Neural progenitor cell (in vitro differentiated cells): ENCODE measurements at regions not wholly inside any gene's neighbourhood (a gene's known extent, or its start where the extent isn't known, plus 50 kb on each side); places are given as distances from the start of the nearest gene placed in this dataset.

ENCODE experiments used
- DNase-seq: peaks from one replicate; pipeline ENCODE4 v3.0.0-alpha.2; 2016; ENCODE audit warnings: low spot score
- H2AFZ ChIP-seq: fragments of 200-600 bp; sonication (generic); replicated peaks from 2 replicates; pipeline ENCODE4 v1.6.1; 2016; ENCODE audit warnings: antibody characterized with exemption
- H3F3A ChIP-seq: fragments of 200-600 bp; sonication (generic); 2 replicates; pipeline ENCODE4 v1.6.1; 2016; ENCODE audit warnings: antibody characterized with exemption, low read depth
- H3K27ac ChIP-seq: fragments of 200-600 bp; sonication (generic); 2 replicates; pipeline ENCODE4 v1.5.1; 2016; ENCODE audit warnings: mild to moderate bottlenecking
- H3K27me3 ChIP-seq: fragments of 200-600 bp; sonication (generic); 2 replicates; pipeline ENCODE4 v1.6.1; 2016; ENCODE audit warnings: mild to moderate bottlenecking, moderate library complexity
- H3K36me3 ChIP-seq: fragments of 200-600 bp; sonication (generic); 2 replicates; pipeline ENCODE4 v1.5.1; 2016
- H3K4me1 ChIP-seq: fragments of 200-600 bp; sonication (generic); 2 replicates; pipeline ENCODE4 v1.6.1; 2016; ENCODE audit warnings: mixed run types
- H3K4me2 ChIP-seq: fragments of 200-600 bp; sonication (generic); 2 replicates; pipeline ENCODE4 v1.6.1; 2016
- H3K4me3 ChIP-seq: fragments of 200-600 bp; sonication (generic); 2 replicates; pipeline ENCODE4 v1.5.1; 2016
- H3K79me2 ChIP-seq: fragments of 200-600 bp; sonication (generic); 2 replicates; pipeline ENCODE4 v1.6.1; 2016; ENCODE audit warnings: low read depth
- H3K9ac ChIP-seq: fragments of 200-600 bp; sonication (generic); 2 replicates; pipeline ENCODE4 v1.6.1; 2016
- H3K9me3 ChIP-seq: fragments of 200-600 bp; sonication (generic); 2 replicates; pipeline ENCODE4 v1.5.1; 2016; ENCODE audit warnings: low read depth
- H4K20me1 ChIP-seq: fragments of 200-600 bp; sonication (generic); 2 replicates; pipeline ENCODE4 v1.6.1; 2016; ENCODE audit warnings: low read depth
- H3K27ac Mint-ChIP-seq: 3 replicates; pipeline ENCODE4 v1.8.0; 2021; ENCODE audit warnings: mixed read lengths
- H3K27me3 Mint-ChIP-seq: 2 replicates; pipeline ENCODE4 v1.8.0; 2022; ENCODE audit warnings: low read depth, mild to moderate bottlenecking, inconsistent platforms, moderate library complexity, mixed read lengths; ENCODE audit not compliant: insufficient read depth
- H3K36me3 Mint-ChIP-seq: 3 replicates; pipeline ENCODE4 v1.8.0; 2021; ENCODE audit warnings: mixed read lengths
- H3K4me1 Mint-ChIP-seq: 3 replicates; pipeline ENCODE4 v1.8.0; 2021; ENCODE audit warnings: mixed read lengths
- H3K4me3 Mint-ChIP-seq: 3 replicates; pipeline ENCODE4 v1.8.0; 2021; ENCODE audit warnings: mild to moderate bottlenecking, moderate library complexity, mixed read lengths
- H3K9me3 Mint-ChIP-seq: 3 replicates; pipeline ENCODE4 v1.8.0; 2020; ENCODE audit warnings: mixed read lengths
- EZH2 ChIP-seq: fragments of 200-600 bp; sonication (generic); IDR thresholded peaks from 2 replicates; pipeline ENCODE4 v1.6.1; 2017; ENCODE audit warnings: antibody characterized with exemption, mild to moderate bottlenecking, moderate library complexity
- EZH2phosphoT487 ChIP-seq: fragments of 200-600 bp; sonication (generic); IDR thresholded peaks from 2 replicates; pipeline ENCODE4 v1.6.1; 2017; ENCODE audit warnings: antibody characterized with exemption
- TF ChIP-seq, protein P1 (sequence below): fragments of 200-600 bp; sonication (generic); IDR thresholded peaks from 2 replicates; pipeline ENCODE4 v1.5.1; 2017; ENCODE audit warnings: antibody characterized with exemption, mild to moderate bottlenecking

DNA sequence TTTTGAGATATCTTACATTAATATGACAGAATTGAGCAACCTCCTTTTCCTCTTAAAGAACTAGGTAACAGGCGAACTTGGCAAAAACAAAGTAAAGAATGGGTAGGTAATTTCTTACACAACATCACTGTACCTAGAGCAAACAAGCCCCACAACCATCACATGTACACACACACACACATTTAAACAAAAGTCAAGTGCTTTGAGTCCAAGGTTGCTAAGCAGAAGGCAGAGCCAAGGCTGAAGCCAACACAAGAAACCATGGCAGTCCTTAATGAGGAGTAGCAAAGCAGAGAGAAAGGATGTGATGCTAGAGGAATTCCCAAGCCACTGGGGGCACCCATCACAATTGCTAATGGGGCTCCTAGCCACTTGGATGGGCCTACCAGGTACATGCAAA, 164.1 kb downstream of the PAX3 start:
- no peaks in the 10 kb centered on the region for H3K79me2 ChIP-seq
- no peak for TF ChIP-seq EZH2
- TF ChIP-seq, protein P1, sequence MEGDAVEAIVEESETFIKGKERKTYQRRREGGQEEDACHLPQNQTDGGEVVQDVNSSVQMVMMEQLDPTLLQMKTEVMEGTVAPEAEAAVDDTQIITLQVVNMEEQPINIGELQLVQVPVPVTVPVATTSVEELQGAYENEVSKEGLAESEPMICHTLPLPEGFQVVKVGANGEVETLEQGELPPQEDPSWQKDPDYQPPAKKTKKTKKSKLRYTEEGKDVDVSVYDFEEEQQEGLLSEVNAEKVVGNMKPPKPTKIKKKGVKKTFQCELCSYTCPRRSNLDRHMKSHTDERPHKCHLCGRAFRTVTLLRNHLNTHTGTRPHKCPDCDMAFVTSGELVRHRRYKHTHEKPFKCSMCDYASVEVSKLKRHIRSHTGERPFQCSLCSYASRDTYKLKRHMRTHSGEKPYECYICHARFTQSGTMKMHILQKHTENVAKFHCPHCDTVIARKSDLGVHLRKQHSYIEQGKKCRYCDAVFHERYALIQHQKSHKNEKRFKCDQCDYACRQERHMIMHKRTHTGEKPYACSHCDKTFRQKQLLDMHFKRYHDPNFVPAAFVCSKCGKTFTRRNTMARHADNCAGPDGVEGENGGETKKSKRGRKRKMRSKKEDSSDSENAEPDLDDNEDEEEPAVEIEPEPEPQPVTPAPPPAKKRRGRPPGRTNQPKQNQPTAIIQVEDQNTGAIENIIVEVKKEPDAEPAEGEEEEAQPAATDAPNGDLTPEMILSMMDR: no peak
- TF ChIP-seq EZH2phosphoT487: no peak
- no peaks in the 10 kb centered on the region for H3F3A ChIP-seq
- Mint-ChIP-seq H3K27ac (no peak overlapping the region), H3K36me3 (no peaks in the 10 kb centered on the region), H3K4me3 (no peak overlapping the region), H3K27me3 (peaks cover 2% of the 10 kb centered on the region), H3K4me1 (no peaks in the 10 kb centered on the region), H3K9me3 (peaks cover 19% of the 10 kb centered on the region)
- no peak overlapping the region for H3K4me2 ChIP-seq
- no peak overlapping the region for H3K27ac ChIP-seq
- peaks cover 7% of the 10 kb centered on the region for H3K4me1 ChIP-seq
- no peaks in the 10 kb centered on the region for H3K27me3 ChIP-seq
- no peak overlapping the region for H3K4me3 ChIP-seq
- H4K20me1 ChIP-seq: no peaks in the 10 kb centered on the region
- H3K36me3 ChIP-seq: no peaks in the 10 kb centered on the region
- no peaks in the 10 kb centered on the region for H3K9me3 ChIP-seq
- no peak for DNase-seq
- H3K9ac ChIP-seq: no peak overlapping the region
- no peak overlapping the region for H2AFZ ChIP-seq

DNA sequence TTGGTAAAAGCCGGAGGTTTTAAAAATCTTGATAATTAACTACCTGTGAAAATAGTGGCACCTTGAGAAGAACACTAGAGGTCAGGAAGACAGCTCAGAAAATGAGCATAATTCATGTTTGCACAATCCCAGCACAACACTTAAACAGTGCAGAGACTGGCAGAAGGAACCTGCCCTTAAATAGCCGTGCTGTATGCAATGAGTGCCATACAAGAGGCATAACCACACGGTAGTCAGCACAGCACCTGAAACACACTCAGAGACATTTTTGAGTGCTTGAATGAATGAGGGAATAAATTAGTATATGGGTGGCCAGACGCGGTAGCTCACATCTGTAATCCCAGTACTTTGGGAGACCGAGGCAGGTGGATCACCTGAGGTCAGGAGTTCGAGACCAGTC, 164.9 kb downstream of the PAX3 start:
- H4K20me1 ChIP-seq: no peaks in the 10 kb centered on the region
- no peaks in the 10 kb centered on the region for H3F3A ChIP-seq
- no peak for DNase-seq
- no peak overlapping the region for H3K9ac ChIP-seq
- Mint-ChIP-seq H3K36me3 (no peaks in the 10 kb centered on the region), H3K4me3 (no peak overlapping the region), H3K27me3 (peaks cover 2% of the 10 kb centered on the region), H3K4me1 (no peaks in the 10 kb centered on the region), H3K9me3 (peaks cover 19% of the 10 kb centered on the region), H3K27ac (no peak overlapping the region)
- H3K4me2 ChIP-seq: no peak overlapping the region
- no peaks in the 10 kb centered on the region for H3K27me3 ChIP-seq
- H3K9me3 ChIP-seq: no peaks in the 10 kb centered on the region
- H3K4me3 ChIP-seq: no peak overlapping the region
- H3K79me2 ChIP-seq: no peaks in the 10 kb centered on the region
- no peak overlapping the region for H2AFZ ChIP-seq
- no peak for TF ChIP-seq EZH2
- TF ChIP-seq, protein P1: no peak
- no peak overlapping the region for H3K27ac ChIP-seq
- peaks cover 7% of the 10 kb centered on the region for H3K4me1 ChIP-seq
- H3K36me3 ChIP-seq: no peaks in the 10 kb centered on the region

DNA sequence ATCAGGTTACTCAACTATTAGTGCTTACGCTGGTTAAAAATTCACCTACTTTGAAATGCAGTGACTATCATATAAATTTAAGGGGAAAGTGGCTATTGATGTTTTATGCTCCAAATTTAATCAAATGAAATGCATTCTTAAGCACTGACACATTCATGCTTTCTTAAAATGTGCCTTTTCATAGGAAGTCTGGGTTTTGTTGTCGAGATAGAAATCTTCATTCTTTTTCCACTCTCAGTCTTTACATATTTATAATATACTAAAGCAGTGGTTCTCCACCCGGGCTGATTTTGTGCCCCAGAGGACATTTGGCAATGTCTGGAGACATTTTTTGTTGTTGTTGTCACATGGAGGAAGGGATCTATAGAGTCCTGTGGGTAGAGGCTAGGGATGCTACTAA, 167.9 kb downstream of the PAX3 start:
- Mint-ChIP-seq H3K9me3 (peaks cover 12% of the 10 kb centered on the region), H3K4me1 (no peaks in the 10 kb centered on the region), H3K27ac (no peak overlapping the region), H3K36me3 (peaks cover 2% of the 10 kb centered on the region), H3K27me3 (peaks cover 2% of the 10 kb centered on the region), H3K4me3 (no peak overlapping the region)
- H3K27ac ChIP-seq: no peak overlapping the region
- H2AFZ ChIP-seq: no peak overlapping the region
- H3K36me3 ChIP-seq: no peaks in the 10 kb centered on the region
- no peak overlapping the region for H3K9ac ChIP-seq
- no peaks in the 10 kb centered on the region for H3K79me2 ChIP-seq
- no peaks in the 10 kb centered on the region for H4K20me1 ChIP-seq
- no peaks in the 10 kb centered on the region for H3K9me3 ChIP-seq
- no peaks in the 10 kb centered on the region for H3F3A ChIP-seq
- H3K27me3 ChIP-seq: no peaks in the 10 kb centered on the region
- peaks cover 2% of the 10 kb centered on the region for H3K4me1 ChIP-seq
- TF ChIP-seq EZH2phosphoT487 (no peak), EZH2 (no peak)
- TF ChIP-seq, protein P1: no peak
- H3K4me3 ChIP-seq: no peak overlapping the region
- H3K4me2 ChIP-seq: no peak overlapping the region
- no peak for DNase-seq

DNA sequence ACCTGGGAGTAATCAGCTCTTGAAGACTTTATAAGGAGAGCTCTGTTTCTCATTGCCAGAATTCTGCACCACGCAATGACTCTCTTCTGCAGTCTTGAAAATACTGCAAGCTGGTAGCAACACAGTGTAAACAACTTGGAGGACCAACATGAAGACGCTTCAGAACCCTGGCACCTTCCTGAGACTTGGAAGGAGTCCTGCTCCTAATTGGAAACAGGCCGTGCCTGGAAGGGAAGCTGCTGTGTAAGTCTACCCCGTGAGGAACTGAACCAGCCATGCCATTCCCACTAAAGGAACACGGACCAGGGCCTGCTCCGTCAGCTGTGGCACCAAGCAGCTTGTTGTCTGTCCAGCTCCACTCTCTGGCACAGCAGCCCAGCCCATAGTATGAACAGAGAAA, 171.1 kb downstream of the PAX3 start:
- no peaks in the 10 kb centered on the region for H3F3A ChIP-seq
- no peaks in the 10 kb centered on the region for H4K20me1 ChIP-seq
- Mint-ChIP-seq H3K27me3 (no peaks in the 10 kb centered on the region), H3K4me3 (no peak overlapping the region), H3K27ac (no peak overlapping the region), H3K36me3 (peaks cover 2% of the 10 kb centered on the region), H3K9me3 (peaks cover 10% of the 10 kb centered on the region), H3K4me1 (no peaks in the 10 kb centered on the region)
- H3K27ac ChIP-seq: no peak overlapping the region
- no peak overlapping the region for H2AFZ ChIP-seq
- H3K4me3 ChIP-seq: no peak overlapping the region
- no peak overlapping the region for H3K4me2 ChIP-seq
- H3K9ac ChIP-seq: no peak overlapping the region
- H3K79me2 ChIP-seq: no peaks in the 10 kb centered on the region
- no peaks in the 10 kb centered on the region for H3K36me3 ChIP-seq
- no peaks in the 10 kb centered on the region for H3K27me3 ChIP-seq
- no peaks in the 10 kb centered on the region for H3K4me1 ChIP-seq
- DNase-seq: no peak
- H3K9me3 ChIP-seq: no peaks in the 10 kb centered on the region
- TF ChIP-seq, protein P1: no peak
- TF ChIP-seq EZH2phosphoT487 (no peak), EZH2 (no peak)
